HL-60/S4 treated with retinoic acid at 250 ng/mL for 4 days and 3 days (cell line): ENCODE measurements at regions not wholly inside any gene's neighbourhood (a gene's known extent, or its start where the extent isn't known, plus 50 kb on each side); places are given as distances from the start of the nearest gene placed in this dataset.

Experiments
- in situ Hi-C: fragments of 300-500 bp; cut with MboI; formaldehyde crosslinking; loops from 2 replicates; pipeline ENCODE4 v1.7.0; 2022; ENCODE audit warnings: low sequenced_read_pairs

DNA sequence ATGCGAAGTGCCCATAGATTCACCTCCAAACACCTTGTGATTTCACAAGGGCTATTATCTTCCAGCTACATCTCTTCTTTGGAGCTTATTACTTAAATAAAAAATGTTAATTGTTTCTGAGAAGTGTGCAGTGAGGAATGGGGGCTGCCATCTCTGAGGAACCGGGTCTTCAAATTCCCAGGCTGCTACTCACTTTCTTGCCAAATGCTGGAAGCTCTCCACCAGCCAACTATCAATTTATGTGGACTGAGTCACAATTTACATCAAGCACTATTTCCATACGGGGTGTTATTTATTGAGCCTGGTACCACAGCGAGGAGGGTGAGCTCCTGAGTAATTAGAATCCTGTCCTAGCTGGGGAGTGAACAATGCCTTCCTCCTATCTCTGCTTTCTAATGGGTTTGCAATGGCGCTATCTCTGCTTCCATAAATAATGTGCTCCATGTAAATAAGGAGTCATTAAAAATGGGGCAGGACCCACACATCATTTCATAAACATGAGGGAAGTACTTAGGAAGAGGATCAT is 898.3 kb downstream of the VRK1 start:
- in situ Hi-C loops = no loop called here

DNA sequence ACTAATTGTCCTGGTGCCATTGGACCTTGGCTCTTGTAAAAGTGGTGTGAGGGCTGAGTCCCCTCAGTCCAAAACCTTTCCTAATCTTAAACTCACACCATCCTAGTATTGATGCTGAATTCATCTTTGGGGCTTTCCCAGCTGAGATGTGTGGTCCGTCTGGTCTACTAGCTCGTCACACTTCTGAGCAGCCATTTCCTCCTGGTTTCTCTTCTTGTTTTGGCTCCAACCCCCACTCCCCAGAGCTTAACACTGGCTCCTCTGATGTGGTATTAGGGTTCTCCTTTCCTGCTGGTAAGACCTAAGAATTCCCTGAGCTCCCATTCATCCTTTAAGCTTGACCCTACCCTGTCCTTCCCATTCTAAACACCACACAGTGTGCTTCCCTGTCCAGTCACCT is 900.6 kb downstream of the VRK1 start:
- in situ Hi-C loops = no loop called here

DNA sequence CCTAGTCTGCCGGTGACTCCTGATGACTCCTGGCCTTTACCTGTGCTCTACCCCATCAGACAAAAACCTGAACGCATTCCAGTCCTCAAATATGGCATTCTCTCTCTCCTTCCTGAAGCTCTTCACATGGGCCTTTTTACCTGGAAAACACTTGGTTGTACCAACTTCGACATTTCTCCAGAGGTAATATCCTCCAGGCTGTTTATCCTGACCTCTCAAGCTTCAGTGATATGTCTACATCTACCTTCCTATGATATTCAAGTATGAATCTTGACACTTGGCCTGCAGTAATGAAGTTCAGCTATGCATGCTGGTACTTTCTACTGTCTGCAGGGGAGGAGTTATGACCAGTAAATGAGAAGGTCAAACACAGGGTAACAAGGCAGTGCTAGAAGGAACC is 901.8 kb downstream of the VRK1 start:
- in situ Hi-C loops = no loop called here

DNA sequence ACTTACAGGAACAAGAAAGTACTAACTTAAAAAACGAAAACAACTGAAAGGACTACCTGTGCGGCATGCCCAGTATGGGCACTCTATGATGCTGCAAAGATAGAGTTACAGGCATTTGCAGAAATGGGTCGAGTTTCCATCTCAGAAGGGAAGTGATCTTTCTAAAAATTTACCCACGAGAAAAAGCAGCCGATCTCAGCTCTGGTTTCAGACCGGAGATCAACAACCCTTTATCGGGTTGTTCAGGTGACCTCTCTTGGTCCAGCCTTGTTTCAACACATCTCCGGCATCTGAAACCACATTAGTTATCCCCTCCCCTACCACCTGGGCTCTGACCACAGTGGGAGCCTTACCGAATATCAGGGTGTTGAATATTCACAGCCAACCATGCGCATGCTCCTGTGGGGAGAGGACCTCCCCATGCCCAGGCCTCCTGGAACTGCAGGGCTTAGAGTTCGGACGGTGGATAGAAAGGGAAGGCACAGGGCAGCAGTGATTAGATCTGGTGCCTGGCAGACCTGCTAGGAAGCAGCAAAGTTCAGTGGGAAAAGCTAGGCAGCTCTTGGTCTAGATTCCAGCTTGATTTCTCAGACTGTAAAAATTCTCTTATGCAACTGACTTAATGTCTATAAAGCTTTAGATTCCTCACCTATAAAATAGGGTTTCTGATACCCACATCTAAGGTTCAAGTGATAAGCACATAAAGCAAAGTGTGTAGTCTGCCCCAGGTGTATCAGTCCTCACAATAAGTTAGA is 906.0 kb downstream of the VRK1 start:
- in situ Hi-C loops = no loop called here

DNA sequence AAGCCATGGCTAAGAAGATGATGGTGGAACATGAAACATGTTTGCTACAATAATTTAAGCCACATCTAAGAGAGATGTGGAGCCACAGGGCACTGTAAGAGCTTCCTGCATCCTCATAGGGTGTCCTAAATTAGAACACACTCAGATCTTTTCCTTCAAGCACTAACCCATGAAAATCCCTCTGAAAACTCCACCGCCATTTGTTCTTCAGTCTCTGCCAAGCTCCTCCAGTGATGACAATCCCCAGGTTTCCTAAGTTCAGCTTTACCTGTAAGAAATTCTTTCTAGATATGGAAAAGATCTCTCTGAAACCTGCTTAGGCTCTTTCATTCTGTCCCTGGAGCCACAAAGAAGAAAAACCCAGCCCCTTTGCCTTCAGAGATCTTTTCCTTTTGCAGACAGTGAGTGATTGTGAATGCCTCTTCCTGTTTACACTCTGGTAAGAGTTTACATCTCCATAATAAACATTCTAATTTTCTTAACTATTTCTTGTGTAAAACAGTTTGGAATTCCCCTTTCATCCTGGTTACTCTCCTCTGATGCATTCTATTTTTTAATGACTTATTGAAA is 907.2 kb downstream of the VRK1 start:
- in situ Hi-C loops = no loop called here

DNA sequence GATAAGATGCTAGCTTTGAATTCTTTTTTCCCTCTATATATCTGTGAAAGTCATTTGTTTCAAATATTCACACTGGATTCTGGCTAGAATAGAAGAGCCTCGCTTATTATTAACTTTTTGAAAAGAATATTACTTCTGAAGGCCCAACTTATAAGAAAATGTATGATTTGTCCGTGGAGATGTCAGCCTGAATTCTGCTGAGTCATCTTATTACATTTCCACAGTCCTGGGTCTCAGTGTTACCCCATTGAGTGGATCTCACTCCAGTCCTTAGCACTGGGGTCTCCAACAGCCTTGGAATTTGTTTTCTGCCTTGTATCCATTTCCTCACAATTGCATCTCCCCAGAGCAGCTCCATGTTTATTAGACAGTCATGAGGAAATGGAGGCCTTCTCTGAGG is 907.9 kb downstream of the VRK1 start:
- in situ Hi-C loops = no loop called here

DNA sequence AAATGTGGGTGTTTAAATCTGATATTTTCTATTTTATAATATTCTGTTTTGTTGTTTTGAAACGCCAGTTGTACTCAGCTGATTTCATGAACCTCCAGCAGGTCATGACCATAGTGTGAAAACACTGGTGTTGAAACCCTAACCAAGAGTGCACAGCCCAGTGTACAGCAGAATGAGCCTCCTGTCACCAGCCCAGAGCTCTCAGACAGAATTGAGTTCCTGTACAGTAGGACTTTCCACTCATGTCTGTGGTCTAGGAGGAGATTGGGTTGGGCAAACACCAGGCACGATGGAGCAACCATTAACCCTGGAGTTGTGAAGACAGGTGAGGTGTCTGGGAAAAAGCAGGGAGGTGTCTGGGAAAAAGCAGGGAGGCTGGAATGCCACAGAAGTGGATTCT is 908.8 kb downstream of the VRK1 start:
- in situ Hi-C loops = no loop called here

DNA sequence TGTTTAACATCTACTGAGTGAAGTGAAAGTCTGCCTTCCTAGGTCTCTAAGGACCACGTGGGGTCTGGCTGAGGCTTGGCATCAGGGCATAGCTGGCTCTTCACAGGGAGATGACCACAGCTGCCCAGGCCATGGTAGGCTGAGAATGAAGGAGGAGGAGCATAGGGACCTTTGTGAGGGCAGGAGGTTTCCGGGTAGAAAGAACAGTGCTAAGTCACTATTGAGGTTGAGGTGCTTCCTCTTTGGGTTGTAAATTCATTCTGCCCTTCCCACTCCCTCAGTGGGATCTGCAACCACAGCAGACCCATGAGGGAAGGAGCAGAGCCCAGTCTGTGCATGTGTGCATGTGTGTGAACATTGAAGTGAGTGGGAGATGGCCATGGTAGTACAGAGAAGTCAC is 909.6 kb downstream of the VRK1 start:
- in situ Hi-C loops = no loop called here

DNA sequence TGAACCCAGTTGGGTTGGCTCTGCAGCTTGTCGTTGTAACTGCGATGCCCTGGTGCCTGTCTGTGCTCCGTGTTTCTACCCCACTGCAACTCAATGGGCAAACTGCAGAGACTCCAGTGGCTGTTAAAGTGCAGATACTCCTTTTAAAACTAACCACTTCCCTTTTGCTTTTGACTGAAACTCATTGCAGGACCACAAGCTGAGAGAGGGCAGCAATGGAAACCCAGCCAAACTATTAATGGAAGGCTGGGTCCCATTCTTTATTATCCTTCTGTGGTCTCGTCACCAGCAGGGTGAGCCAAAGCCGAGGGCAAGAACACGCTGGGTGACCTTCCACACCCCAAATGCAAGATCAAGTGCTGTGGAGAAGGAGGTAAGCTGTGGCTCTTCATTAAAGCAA is 910.4 kb downstream of the VRK1 start:
- in situ Hi-C loops = no loop called here

DNA sequence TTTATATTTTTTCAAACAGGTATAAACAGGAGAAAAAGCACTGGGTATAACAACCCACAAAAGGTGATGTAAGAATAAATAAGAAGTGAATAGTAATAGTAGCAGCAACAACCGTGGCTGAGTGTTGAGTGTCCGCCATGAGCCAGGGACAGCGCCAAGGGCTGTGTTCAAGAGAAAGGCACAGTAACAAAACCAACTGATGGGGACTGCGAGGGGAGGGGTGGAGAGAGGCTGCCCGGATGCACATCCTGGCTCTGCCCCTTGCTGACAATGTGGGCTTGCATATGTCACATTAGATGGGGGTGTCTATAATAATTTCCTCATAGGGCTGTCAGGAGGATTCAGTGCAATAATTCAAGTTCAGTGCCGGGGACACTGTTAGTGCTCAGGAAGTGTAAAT is 912.4 kb downstream of the VRK1 start:
- in situ Hi-C loops = no loop called here

DNA sequence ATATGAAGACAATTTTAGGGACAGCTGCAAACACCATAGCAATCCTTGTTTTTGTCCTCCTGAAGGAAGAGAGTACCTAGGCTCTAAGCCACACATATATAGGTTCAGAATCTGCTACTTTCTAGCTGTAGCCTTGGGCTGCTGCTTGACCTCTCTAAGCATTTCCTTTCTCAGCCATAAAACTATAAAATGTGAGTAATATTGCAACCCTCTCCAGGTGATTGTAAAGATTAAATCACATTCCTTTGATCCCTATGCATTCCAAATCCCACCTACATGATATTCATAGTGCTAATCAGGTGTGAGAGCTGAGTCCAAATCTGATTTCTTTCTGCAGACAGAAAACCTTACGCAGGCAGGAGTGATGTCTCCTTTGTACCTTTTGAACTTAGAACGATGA is 913.5 kb downstream of the VRK1 start:
- in situ Hi-C loops = no loop called here

DNA sequence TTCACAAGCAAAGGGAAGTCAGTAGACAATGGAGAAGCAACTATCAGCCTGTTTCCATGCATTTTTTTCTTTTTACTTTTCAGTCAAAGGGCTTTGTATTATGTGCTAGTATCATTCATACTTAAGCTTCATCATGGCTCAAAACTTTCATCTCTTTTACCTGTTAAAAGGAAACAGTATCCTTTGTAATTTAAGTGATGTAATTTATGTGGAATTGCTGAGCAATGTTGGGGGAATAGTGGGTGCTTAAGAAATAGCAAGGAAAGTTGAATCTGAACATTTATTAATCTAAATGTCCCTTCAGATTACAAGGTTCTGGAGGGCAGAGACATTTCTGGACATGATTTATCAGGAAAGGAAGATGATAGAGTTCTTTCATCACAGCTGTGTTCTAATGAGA is 915.3 kb downstream of the VRK1 start:
- in situ Hi-C loops = no loop called here

DNA sequence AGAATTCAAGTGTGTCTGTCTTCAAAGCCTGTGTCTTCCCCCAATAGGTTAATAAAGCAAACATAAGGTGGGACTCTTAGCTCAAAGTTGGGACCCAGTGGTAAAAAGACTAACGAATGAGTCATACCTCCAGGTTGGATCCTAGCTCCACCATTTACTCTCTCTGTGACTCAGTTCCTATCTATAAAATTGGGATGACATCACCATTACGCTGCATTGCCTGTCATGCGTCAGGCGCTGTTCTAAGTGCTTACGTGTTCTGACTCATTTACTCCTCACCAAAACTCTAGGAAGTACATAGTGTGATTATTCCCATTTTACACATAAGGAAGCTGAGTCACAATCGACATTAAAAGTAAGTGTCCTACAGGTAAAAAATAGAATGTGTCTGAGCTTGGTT is 915.8 kb downstream of the VRK1 start:
- in situ Hi-C loops = no loop called here

DNA sequence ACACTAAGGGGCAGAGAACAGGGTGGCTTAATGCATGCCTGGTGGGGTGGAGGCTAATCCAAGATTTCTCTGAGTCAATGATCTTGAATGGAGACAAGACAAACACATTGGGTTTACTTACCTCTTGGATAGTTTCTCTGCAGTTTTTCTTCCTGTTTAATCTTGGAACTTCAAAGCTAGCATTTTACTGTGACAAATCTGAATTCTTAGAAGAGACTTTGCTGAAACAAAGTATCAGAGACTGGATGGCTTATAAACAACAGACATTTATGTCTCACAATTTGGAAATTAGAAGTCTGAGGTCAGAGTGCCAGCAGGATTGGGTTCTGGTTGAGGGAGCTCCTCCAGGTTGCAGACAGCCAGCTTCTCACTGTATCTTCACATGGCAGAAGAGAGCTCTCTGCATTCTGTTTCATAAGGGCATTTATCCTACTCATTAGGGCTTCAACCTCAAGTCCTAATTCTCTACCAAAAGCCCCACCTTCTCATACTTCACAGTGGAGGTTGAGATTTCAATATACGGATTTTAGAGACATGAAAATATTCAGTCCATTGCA is 921.8 kb downstream of the VRK1 start:
- in situ Hi-C loops = no loop called here

DNA sequence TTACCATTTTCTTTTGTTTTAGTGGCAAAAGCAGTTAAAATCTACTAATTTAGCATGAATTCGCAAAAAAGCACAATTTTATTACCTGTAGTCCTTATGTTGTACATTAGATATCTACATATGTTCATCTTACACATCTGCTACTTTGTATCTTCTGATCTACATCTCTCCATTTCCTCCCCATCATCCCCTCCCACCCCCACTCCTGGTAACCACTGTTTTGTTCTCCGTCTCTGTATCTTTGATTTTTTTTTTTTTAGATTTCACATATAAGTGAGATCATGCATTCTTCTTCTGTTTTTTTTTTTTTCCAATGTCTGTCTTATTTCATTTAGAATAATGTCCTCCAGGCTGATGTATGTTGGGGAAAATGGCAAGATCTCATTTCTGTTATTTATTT is 922.7 kb downstream of the VRK1 start:
- in situ Hi-C loops = no loop called here

DNA sequence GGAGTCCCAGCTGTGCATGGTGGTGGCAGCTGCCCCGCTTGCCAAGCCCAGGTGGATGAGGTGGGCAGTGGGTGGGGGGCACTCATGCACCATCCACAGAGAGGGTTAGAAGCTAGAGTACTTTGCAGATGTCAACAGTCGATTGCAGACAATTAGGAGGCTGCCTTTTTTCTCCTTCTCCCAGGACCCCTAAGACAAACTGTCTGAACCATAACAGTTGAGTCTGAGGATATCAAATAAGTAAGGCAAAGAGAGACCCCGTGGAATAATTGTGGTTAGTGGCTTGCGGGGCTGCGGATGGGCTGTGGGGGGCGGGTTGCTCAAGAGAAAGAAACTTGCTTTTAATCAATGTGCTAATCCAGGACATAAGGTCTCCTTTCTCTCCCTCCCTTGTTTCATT is 926.2 kb downstream of the VRK1 start:
- in situ Hi-C loops = no loop called here

DNA sequence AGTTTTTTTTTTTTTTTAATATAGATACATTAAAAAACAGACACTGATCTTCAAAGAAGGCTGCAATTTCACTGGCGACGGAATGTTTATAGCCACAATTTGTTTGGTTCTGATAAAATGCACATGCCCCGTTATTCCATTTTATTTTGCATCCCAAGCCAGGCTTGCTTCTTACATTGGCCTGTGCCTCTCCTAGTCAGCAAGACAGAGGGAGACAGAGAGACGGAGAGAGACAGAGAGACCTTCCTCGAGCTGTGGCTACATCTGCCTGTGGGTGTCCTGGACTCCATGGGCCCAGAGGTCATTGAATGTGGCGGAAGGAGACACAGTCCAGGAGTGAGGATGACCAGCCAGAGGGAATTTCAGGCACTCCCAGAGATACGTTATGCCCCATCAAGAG is 926.6 kb downstream of the VRK1 start:
- in situ Hi-C loops = no loop called here

DNA sequence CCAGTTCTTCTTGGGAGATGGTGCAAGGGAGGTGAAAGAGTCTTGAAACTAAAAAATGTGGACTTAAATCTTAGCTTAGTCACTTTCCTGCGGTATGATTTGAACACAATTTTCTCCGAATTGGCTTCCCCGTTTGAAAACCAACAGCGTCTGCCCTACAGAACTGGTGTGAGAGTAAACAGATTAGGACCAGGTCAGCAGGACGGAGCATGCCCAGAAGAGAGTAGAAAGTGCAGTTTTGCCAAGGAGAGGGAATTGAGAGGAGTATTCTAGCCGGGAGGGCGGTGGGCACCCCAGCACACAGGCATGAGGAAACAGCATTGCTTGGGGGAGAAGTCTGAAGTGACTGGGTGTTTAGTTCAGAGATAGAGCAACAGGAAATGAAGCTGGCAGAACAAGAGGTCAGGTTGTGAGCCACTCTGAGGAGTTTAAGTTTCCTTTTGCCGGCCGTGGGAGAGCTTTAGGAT is 927.1 kb downstream of the VRK1 start:
- in situ Hi-C loops = no loop called here

DNA sequence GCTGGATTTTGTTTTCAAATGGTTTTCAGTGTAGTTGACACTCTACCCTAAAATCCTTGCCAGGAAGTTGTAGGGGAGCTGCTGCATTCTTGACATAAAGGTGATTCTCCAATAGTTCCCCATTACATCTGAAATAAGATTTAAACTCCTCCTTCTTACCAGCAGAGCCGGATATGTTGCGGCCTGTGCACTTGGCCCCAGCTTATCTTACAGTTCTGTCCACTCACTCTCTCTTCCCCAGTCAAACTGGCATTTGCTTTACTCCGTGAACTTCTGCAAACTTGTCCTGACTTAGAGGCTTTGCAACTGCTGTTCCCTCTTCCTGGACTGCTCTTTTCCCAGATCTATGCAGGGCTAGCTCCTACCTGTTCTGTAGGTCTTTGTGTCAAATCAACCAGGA is 929.5 kb downstream of the VRK1 start:
- in situ Hi-C loops = no loop called here

DNA sequence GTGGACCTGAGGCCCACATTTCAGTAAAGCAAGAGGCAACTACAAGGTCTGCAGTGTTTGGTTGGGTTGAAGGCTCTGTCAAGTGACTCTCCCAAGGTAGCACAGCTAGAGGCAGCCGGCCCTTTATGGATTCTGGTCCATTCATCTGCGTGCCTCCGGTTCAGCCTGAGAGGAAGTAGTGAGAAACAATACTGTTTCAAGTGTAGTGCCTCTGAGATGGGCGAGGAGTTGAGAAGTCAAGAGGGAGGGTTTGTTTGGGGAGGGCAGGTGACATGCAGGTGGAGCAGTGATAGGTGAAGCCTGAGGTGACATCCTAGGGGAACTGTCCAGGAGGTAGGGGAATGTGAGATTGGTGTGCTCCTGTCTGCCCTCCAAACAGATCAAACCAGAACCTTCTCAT is 933.5 kb downstream of the VRK1 start:
- in situ Hi-C loops = no loop called here

DNA sequence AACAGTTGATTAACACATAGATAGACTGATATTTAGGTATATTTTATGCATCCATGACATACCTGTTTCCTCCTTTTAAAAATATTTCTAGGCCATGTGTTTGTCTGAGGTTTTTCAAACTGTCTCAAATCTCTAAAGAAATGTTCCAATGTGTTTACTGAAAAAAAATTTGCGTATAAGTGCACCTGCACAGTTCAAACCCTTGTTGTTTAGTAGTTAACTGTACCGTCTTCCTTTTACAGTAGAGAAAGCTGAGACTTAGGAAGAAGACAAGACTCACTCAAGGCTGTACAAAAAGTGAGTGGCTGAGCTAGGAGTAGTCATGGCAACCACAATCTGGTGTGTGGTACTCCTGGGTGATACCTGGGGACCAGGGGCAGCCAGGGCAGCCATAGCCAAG is 934.6 kb downstream of the VRK1 start:
- in situ Hi-C loops = no loop called here

DNA sequence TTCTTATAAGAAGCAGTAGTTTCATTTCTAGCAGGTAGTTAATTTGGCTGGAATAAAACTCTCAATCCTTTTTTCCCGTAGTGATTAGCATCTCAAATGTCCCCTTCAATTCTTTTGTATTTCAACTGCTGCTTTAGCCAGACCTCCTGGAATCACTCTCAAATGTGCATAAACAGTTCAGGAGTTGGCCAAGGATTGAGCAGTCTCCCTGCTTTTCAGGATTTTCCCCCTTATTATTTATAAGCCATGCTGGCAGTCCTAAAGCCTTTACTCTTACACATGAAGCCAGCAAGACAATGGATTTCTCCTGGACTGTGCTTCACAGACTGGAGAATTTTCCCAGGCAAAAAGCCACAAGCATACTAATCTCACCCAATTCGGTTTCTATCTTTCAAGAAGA is 950.1 kb downstream of the VRK1 start:
- in situ Hi-C loops = no loop called here
